ENCODE measurements at regions not wholly inside any gene's neighbourhood (a gene's known extent, or its start where the extent isn't known, plus 50 kb on each side); places are given as distances from the start of the nearest gene placed in this dataset.

DNA sequence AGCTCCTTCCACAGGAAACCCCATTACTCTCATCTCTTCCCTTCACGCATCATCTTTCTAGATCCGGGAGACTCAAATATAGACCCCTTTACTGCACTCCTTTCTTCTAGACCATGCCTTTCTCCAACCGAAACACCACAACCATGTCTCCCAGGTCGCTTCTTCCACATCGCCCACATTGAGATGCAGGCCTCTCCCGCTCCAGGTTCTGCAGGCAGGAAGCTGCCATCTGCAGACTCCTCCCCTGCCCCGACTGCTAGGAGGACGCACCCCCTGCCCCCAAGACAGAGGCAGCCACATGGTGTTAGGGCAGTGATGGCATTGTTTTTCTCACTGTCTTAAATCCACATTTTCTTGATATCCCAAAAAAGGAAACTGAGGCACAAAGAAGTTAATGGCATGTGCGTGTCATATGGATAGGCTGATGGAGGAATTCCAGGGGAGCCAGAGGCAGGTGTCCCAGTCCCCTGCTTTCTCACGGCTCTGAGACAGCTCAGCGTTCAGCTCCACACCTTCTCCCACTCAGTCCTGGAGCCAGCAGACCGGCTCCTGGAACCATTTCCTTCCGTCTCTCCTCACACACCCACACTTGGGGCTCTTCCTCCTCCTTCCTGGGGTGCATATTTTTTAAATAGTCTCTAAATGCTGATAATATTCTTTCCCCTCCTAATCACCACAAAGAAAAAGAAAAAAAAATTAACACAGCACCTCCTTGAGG lies 438.4 kb downstream of the EIPR1 start:
- Mint-ChIP-seq H3K4me1 (ENCODE audit: low read depth) (no peaks in the 10 kb centered on the region), H3K36me3 (ENCODE audit: low read depth) (no peaks in the 10 kb centered on the region), H3K9me3 (no peaks in the 10 kb centered on the region), H3K27me3 (peaks cover 7% of the 10 kb centered on the region), H3K27ac (no peak overlapping the region), H3K4me3 (no peak overlapping the region)
- no peak for DNase-seq
- Histone ChIP-seq H3K36me3 (ENCODE audit: insufficient read depth, low read length) (no peaks in the 10 kb centered on the region), H3K9me3 (ENCODE audit: control insufficient read depth in 1 of 2, insufficient read depth in 1 of 2, low read length in 2 of 2) (peaks cover 0 to 65% of the 10 kb centered on the region in 2 experiments), H3K27ac (ENCODE audit: low read depth in 1 of 2, low read length in 2 of 2) (no peak overlapping the region), H3K4me1 (ENCODE audit: insufficient read depth, low read length) (no peaks in the 10 kb centered on the region), H3K27me3 (ENCODE audit: control insufficient read depth in 1 of 2, insufficient read depth in 2 of 2, low read length in 2 of 2) (no peaks in the 10 kb centered on the region), H3K4me3 (ENCODE audit: low read length) (no peak overlapping the region)
- ChIA-PET POLR2A (no interaction called here), CTCF (no interaction called here)
- TF ChIP-seq CTCF (IDR thresholded peaks at IDR 0.05), result no peak
- intact Hi-C loops (cut with DNase I, micrococcal nuclease), result no loop called here
- no peak for ATAC-seq (ENCODE audit: poor library complexity)

DNA sequence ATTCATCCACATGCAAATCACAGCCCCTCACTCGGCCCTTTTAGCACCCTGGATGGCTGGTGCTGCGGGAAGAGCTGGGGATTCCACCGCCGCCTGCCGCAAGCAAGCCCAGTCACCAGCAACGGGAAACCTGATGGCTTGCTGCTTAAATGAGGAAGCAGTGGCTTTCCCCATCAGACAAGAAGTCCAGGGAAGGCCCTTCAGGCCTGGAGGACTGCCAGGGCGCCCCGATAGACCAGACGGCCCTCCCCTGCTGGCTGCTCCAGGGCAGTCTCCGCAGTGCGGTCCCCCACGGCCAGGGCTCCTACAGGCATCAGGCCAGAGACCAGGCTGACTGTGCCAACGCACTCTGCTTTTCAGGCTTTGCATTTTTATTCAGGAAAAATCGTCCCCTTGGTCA lies 439.1 kb downstream of the EIPR1 start:
- H3K27me3 Mint-ChIP-seq, result peaks cover 9% of the 10 kb centered on the region
- Histone ChIP-seq H3K4me3 (ENCODE audit: low read length) (no peak overlapping the region), H3K36me3 (ENCODE audit: insufficient read depth, low read length) (no peaks in the 10 kb centered on the region), H3K4me1 (ENCODE audit: insufficient read depth, low read length) (no peaks in the 10 kb centered on the region), H3K27me3 (ENCODE audit: control insufficient read depth in 1 of 2, insufficient read depth in 2 of 2, low read length in 2 of 2) (no peaks in the 10 kb centered on the region), H3K27ac (ENCODE audit: low read depth in 1 of 2, low read length in 2 of 2) (no peak overlapping the region), H3K9me3 (ENCODE audit: control insufficient read depth in 1 of 2, insufficient read depth in 1 of 2, low read length in 2 of 2) (peaks cover 0 to 64% of the 10 kb centered on the region in 2 experiments)
- no peak for TF ChIP-seq CTCF (IDR thresholded peaks at IDR 0.05)
- DNase-seq, result no peak
- POLR2A ChIA-PET, result no interaction called here
- H3K9me3 Mint-ChIP-seq, result no peaks in the 10 kb centered on the region
- no peaks in the 10 kb centered on the region for H3K4me1 Mint-ChIP-seq (ENCODE audit: low read depth)
- H3K4me3 Mint-ChIP-seq, result no peak overlapping the region
- no peaks in the 10 kb centered on the region for H3K36me3 Mint-ChIP-seq (ENCODE audit: low read depth)
- no peak overlapping the region for H3K27ac Mint-ChIP-seq
- CTCF ChIA-PET, result no interaction called here
- intact Hi-C loops (cut with DNase I, micrococcal nuclease), result no loop called here
- no peak for ATAC-seq (ENCODE audit: poor library complexity)

DNA sequence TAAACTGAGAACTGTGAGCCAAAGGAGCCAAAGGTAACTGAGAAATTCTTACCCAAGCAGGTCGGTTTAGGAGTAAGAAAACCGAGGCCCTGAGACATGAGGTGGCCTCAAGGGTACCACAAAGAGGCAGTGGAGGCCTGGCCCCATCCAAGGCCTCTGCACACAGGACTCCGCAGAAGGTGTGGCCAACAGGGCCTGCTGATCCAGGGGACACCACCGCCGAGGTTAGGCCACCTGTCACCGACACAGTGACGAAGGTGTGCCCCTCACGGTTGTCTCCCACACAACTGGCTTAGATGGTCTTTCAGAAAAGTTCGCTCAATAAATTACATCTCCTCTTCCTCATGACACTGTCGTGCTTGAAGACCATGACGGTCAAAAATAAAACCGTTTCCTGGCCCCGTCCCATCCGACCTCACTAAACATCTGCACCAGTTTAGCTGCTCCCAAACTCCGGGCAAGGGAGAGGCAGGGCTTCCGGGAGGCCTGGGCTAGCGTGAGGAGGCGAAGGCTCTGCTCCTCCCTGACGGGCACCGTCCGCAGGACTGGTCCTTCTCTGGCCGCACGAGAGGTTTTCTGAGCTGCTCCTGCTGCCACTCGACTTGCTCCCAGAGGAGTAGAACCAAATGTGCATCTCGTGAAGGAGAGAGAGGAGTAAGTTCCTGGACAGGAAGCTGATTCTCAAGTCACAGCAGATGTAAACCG lies 442.0 kb downstream of the EIPR1 start:
- Histone ChIP-seq H3K36me3 (ENCODE audit: insufficient read depth, low read length) (no peaks in the 10 kb centered on the region), H3K4me3 (ENCODE audit: low read length) (no peak overlapping the region), H3K27ac (ENCODE audit: low read depth in 1 of 2, low read length in 2 of 2) (no peak overlapping the region), H3K4me1 (ENCODE audit: insufficient read depth, low read length) (no peaks in the 10 kb centered on the region), H3K9me3 (ENCODE audit: control insufficient read depth in 1 of 2, insufficient read depth in 1 of 2, low read length in 2 of 2) (peaks cover 0 to 60% of the 10 kb centered on the region in 2 experiments), H3K27me3 (ENCODE audit: control insufficient read depth in 1 of 2, insufficient read depth in 2 of 2, low read length in 2 of 2) (no peaks in the 10 kb centered on the region)
- no peaks in the 10 kb centered on the region for H3K36me3 Mint-ChIP-seq (ENCODE audit: low read depth)
- no peak for TF ChIP-seq CTCF (IDR thresholded peaks at IDR 0.05)
- ChIA-PET CTCF (no interaction called here), POLR2A (no interaction called here)
- ATAC-seq (ENCODE audit: poor library complexity), result no peak
- no peak overlapping the region for H3K27ac Mint-ChIP-seq
- no peaks in the 10 kb centered on the region for H3K9me3 Mint-ChIP-seq
- DNase-seq, result no peak
- intact Hi-C loops (cut with DNase I, micrococcal nuclease), result no loop called here
- no peak overlapping the region for H3K4me3 Mint-ChIP-seq
- no peaks in the 10 kb centered on the region for H3K4me1 Mint-ChIP-seq (ENCODE audit: low read depth)
- peaks cover 9% of the 10 kb centered on the region for H3K27me3 Mint-ChIP-seq

All from CD4-positive, alpha-beta T cell (primary cell).